ENCODE measurements at regions not wholly inside any gene's neighbourhood (a gene's known extent, or its start where the extent isn't known, plus 50 kb on each side); places are given as distances from the start of the nearest gene placed in this dataset.
"Not testable (repeated sequence)": the region's sequence is repeated elsewhere in the genome, so short reads cannot be mapped to it uniquely, and the experiment has no call there.

- ATAC-seq: no peak
- intact Hi-C loops (cut with DNase I): no loop called here
- WGBS, 4 donors: 48 to 57% (median 54%) methylated on average over 4 of the region's 4 CpGs
These were observed 64.4 kb upstream of the CT45A1 start for GRCh38 chrX:135649029-135649428.

GRCh38 chrX:135649561-135649960, 63.9 kb upstream of the CT45A1 start:
- no peak for TF ChIP-seq POLR2A (IDR thresholded peaks at IDR 0.05)
- TF ChIP-seq, protein P1, sequence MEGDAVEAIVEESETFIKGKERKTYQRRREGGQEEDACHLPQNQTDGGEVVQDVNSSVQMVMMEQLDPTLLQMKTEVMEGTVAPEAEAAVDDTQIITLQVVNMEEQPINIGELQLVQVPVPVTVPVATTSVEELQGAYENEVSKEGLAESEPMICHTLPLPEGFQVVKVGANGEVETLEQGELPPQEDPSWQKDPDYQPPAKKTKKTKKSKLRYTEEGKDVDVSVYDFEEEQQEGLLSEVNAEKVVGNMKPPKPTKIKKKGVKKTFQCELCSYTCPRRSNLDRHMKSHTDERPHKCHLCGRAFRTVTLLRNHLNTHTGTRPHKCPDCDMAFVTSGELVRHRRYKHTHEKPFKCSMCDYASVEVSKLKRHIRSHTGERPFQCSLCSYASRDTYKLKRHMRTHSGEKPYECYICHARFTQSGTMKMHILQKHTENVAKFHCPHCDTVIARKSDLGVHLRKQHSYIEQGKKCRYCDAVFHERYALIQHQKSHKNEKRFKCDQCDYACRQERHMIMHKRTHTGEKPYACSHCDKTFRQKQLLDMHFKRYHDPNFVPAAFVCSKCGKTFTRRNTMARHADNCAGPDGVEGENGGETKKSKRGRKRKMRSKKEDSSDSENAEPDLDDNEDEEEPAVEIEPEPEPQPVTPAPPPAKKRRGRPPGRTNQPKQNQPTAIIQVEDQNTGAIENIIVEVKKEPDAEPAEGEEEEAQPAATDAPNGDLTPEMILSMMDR (IDR thresholded peaks at IDR 0.05): no peak
- intact Hi-C loops (cut with DNase I): no loop called here
- no peak overlapping the region for H3K4me3 ChIP-seq
- WGBS, 4 donors: 36 to 43% (median 39%) methylated on average over 4 of the region's 4 CpGs
- ATAC-seq (no peak), DNase-seq (no peak)
- H3K9me3 ChIP-seq: no peaks in the 10 kb centered on the region
- H3K4me1 ChIP-seq: no peaks in the 10 kb centered on the region
- H3K27ac ChIP-seq: no peak overlapping the region
- no peaks in the 10 kb centered on the region for H3K36me3 ChIP-seq
- peaks cover 0 to 13% (median 0%) of the 10 kb centered on the region in 9 donors for H3K27me3 ChIP-seq

More at GRCh38 chrX:135649029-135649428, 64.4 kb upstream of the CT45A1 start:
- Histone ChIP-seq H3K36me3 (no peaks in the 10 kb centered on the region), H3K9me3 (no peaks in the 10 kb centered on the region), H3K27ac (no peak overlapping the region), H3K27me3 (peaks cover 0 to 7% (median 0%) of the 10 kb centered on the region in 9 donors), H3K4me1 (no peaks in the 10 kb centered on the region), H3K4me3 (no peak overlapping the region)
- TF ChIP-seq, protein P1 (IDR thresholded peaks at IDR 0.05): no peak
- TF ChIP-seq POLR2A (IDR thresholded peaks at IDR 0.05): no peak
- no peak for DNase-seq

DNA sequence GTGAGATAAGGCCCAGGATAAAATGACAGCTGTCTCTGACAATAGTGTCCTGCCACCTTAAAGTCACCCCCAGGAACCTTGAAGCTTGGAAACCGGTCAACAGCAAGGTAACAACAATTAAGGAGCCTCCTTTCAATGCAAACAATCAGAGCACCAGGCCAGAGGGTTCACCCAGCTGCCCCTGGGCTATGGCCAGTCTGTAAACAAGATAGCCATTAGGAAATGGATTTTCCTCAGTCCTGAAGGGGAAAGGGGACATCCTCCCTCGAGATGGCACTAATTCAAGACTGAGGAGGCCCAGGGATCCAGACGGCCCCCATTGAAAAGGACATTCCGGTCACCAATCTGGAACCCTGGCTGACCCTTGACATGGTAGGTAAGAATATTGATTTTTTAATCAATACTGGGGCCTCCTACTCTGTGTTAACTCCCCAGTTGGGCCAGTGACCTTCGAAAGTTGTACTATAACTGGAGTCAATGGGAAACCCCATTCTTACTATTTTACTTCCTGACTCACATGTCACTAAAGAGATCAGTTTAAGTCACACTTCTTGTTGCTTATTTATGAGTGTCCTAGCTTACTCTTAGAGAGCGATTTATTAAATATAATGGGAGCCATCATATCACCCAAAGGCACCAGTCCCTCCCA, 61.7 kb upstream of the CT45A1 start:
- no peak overlapping the region for H3K4me3 ChIP-seq
- H3K4me1 ChIP-seq: no peaks in the 10 kb centered on the region
- H3K27ac ChIP-seq: no peak overlapping the region
- intact Hi-C loops (cut with DNase I): no loop called here
- no peak for DNase-seq
- TF ChIP-seq POLR2A (IDR thresholded peaks at IDR 0.05): no peak
- TF ChIP-seq, protein P1 (IDR thresholded peaks at IDR 0.05): no peak
- WGBS, 4 donors: 63 to 81% (median 75%) methylated on average over 6 of the region's 6 CpGs
- ATAC-seq: no peak
- no peaks in the 10 kb centered on the region for H3K36me3 ChIP-seq
- H3K27me3 ChIP-seq: peaks cover 0 to 17% (median 0%) of the 10 kb centered on the region in 9 donors
- no peaks in the 10 kb centered on the region for H3K9me3 ChIP-seq

DNA sequence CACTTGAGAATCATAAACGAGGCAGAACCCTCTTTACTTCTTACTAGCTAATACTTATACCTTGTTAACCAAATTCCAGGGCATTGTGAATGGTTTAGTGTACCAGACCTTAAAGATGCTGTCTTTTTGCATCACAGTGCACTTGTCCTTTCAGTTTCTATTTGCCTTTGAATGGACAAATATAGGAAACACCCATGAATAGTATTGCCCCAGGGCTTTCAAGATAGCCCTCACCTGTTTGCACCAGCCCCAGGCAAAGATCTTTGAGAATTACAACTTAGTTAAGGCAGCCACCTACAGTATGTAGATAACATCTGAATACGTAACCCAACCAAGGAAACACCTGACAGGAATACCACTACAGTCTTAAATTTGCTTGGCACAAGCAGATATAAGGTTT, 60.8 kb upstream of the CT45A1 start:
- Histone ChIP-seq H3K9me3 (no peaks in the 10 kb centered on the region), H3K4me3 (no peak overlapping the region), H3K4me1 (no peaks in the 10 kb centered on the region), H3K27me3 (peaks cover 0 to 17% (median 0%) of the 10 kb centered on the region in 9 donors), H3K27ac (no peak overlapping the region), H3K36me3 (no peaks in the 10 kb centered on the region)
- no peak for DNase-seq
- TF ChIP-seq, protein P1 (IDR thresholded peaks at IDR 0.05): no peak
- no peak for TF ChIP-seq POLR2A (IDR thresholded peaks at IDR 0.05)
- no peak for ATAC-seq
- intact Hi-C loops (cut with DNase I): no loop called here
- 56 to 69% (median 67%) methylated on average over 2 of the region's 2 CpGs for WGBS, 4 donors

DNA sequence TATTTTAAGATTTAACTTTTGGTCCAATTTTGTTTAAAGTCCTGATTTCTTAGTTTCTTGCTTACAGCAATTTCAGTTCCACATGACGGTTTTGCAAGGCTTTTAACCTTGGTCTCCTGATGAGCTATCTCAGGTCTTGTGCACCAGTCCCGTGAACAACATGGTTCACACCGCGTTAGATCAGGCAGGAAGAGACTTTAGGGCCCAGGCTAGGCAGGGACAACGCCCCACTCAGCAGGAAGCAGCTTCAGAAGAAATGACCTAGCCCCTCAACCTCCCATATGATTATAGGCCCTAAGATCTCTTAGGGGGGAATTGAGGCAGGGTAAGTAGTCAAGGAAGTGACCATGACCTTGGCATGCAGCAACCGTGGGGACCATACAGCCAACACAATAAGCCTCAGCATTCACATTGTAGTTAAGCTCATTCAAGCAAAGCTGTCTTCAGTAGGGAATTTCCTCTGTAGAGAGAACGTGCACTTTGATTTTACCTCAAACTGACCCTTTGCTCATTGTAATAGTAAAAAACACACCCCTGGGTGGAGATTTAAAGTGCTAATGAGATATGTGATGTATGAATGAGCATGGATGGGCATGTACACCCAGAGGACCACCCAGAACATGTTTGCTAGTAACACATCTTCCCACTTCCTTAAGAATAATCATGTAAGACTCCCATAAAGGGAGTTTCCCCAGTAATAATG, 55.3 kb upstream of the CT45A1 start:
- H3K4me3 ChIP-seq; intact Hi-C loops (cut with DNase I); H3K27ac ChIP-seq; DNase-seq; H3K36me3 ChIP-seq; ATAC-seq; H3K4me1 ChIP-seq; H3K9me3 ChIP-seq: not testable (repeated sequence)
- peaks cover 0 to 13% (median 0%) of the 10 kb centered on the region in 9 donors for H3K27me3 ChIP-seq
- 53 to 74% (median 62%) methylated on average over 4 to 6 of the region's 7 CpGs for WGBS, 4 donors
